HEK293 (cell line): ENCODE measurements at regions not wholly inside any gene's neighbourhood (a gene's known extent, or its start where the extent isn't known, plus 50 kb on each side); places are given as distances from the start of the nearest gene placed in this dataset.

Experiments
- BCL11B ChIP-seq: fragments of 450-650 bp; formaldehyde crosslinking; IDR thresholded peaks from 2 replicates; pipeline ENCODE4 v1.5.1; 2016; ENCODE audit warnings: low read depth, missing biosample characterization, missing genetic modification characterization
- CTCF ChIP-seq: fragments of 450-650 bp; formaldehyde crosslinking; IDR thresholded peaks from 2 replicates; pipeline ENCODE4 v1.5.1; 2016; ENCODE audit warnings: missing biosample characterization, missing genetic modification characterization
- MYNN ChIP-seq: fragments of 450-650 bp; formaldehyde crosslinking; IDR thresholded peaks from 2 replicates; pipeline ENCODE4 v1.5.1; 2016; ENCODE audit warnings: missing biosample characterization, missing genetic modification characterization, borderline replicate concordance
- PRDM4 ChIP-seq: fragments of 450-650 bp; formaldehyde crosslinking; IDR thresholded peaks from 2 replicates; pipeline ENCODE4 v1.5.1; 2017; ENCODE audit warnings: missing biosample characterization, missing genetic modification characterization
- SCRT2 ChIP-seq: fragments of 450-650 bp; formaldehyde crosslinking; IDR thresholded peaks from 2 replicates; pipeline ENCODE4 v1.5.1; 2016; ENCODE audit warnings: missing biosample characterization, missing genetic modification characterization
- TCF7L2 ChIP-seq: IDR thresholded peaks from 2 replicates; pipeline ENCODE4 v1.6.1; 2011; ENCODE audit warnings: low read depth, mild to moderate bottlenecking, inconsistent platforms, low read length, moderate library complexity, borderline replicate concordance
- ZFP3 ChIP-seq: fragments of 450-650 bp; formaldehyde crosslinking; IDR thresholded peaks from 2 replicates; pipeline ENCODE4 v1.5.1; 2016; ENCODE audit warnings: low read depth, missing biosample characterization, missing genetic modification characterization
- ZFP37 ChIP-seq: fragments of 450-650 bp; formaldehyde crosslinking; IDR thresholded peaks from 2 replicates; pipeline ENCODE4 v1.5.1; 2016; ENCODE audit warnings: missing biosample characterization, missing genetic modification characterization
- ZFP41 ChIP-seq: fragments of 450-650 bp; formaldehyde crosslinking; IDR thresholded peaks from 2 replicates; pipeline ENCODE4 v1.5.1; 2016; ENCODE audit warnings: missing biosample characterization, missing genetic modification characterization, borderline replicate concordance
- ZNF184 ChIP-seq: fragments of 450-650 bp; IDR thresholded peaks from 2 replicates; pipeline ENCODE4 v1.5.1; 2018; ENCODE audit warnings: missing biosample characterization, mild to moderate bottlenecking, missing genetic modification characterization
- ZNF394 ChIP-seq: fragments of 450-650 bp; formaldehyde crosslinking; IDR thresholded peaks from 2 replicates; pipeline ENCODE4 v1.5.1; 2016; ENCODE audit warnings: missing biosample characterization, missing genetic modification characterization, mild to moderate bottlenecking, moderate library complexity, borderline replicate concordance
- ZNF510 ChIP-seq: fragments of 450-650 bp; formaldehyde crosslinking; IDR thresholded peaks from 2 replicates; pipeline ENCODE4 v1.5.1; 2018; ENCODE audit warnings: mild to moderate bottlenecking, missing genetic modification characterization, missing biosample characterization; ENCODE audit not compliant: insufficient replicate concordance

- TF ChIP-seq ZFP41 (tag by site-specific recombination) (no peak), ZFP37 (tag by site-specific recombination) (no peak), SCRT2 (tag by site-specific recombination) (no peak), CTCF (no peak), MYNN (tag by site-specific recombination) (no peak), ZNF394 (tag by site-specific recombination) (no peak), BCL11B (no peak), ZFP3 (tag by site-specific recombination) (no peak), ZNF510 (tag by site-specific recombination) (no peak), ZNF184 (tag by site-specific recombination) (no peak), TCF7L2 (no peak), PRDM4 (tag by site-specific recombination) (no peak)
Measured at GRCh38 chr2:107437265-107437664, 389.4 kb upstream of the RGPD4 start.
